HG02588 (cell line): ENCODE measurements at regions not wholly inside any gene's neighbourhood (a gene's known extent, or its start where the extent isn't known, plus 50 kb on each side); places are given as distances from the start of the nearest gene placed in this dataset.
"Not testable (repeated sequence)": the region's sequence is repeated elsewhere in the genome, so short reads cannot be mapped to it uniquely, and the experiment has no call there.

Experiments used
- ATAC-seq: cut with Tn5 transposase; IDR thresholded peaks from one replicate; pipeline ENCODE4 v1.9.1; 2021; ENCODE audit warnings: mild to moderate bottlenecking, moderate library complexity; ENCODE audit not compliant: unreplicated experiment

DNA sequence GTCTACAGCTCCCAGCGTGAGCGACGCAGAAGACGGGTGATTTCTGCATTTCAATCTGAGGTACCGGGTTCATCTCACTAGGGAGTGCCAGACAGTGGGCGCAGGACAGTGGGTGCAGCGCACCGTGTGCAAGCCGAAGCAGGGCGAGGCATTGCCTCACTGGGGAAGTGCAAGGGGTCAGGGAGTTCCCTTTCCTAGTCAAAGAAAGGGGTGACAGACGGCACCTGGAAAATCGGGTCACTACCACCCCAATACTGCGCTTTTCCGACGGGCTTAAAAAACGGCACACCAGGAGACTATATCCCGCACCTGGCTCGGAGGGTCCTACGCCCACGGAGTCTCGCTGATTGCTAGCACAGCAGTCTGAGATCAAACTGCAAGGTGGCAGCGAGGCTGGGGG, 95.6 kb downstream of the GPX5 start:
- ATAC-seq, result not testable (repeated sequence)

- not testable (repeated sequence) for ATAC-seq
Observed at GRCh38 chr6:28623242-28623641, 97.6 kb downstream of the GPX5 start.

GRCh38 chr6:28626386-28626785, 100.7 kb downstream of the GPX5 start:
- ATAC-seq, result not testable (repeated sequence)

GRCh38 chr6:28632326-28632851, 106.7 kb downstream of the GPX5 start:
- no peak for ATAC-seq

- no peak for ATAC-seq
Observed at GRCh38 chr6:28633445-28634215, 107.9 kb downstream of the GPX5 start.

DNA sequence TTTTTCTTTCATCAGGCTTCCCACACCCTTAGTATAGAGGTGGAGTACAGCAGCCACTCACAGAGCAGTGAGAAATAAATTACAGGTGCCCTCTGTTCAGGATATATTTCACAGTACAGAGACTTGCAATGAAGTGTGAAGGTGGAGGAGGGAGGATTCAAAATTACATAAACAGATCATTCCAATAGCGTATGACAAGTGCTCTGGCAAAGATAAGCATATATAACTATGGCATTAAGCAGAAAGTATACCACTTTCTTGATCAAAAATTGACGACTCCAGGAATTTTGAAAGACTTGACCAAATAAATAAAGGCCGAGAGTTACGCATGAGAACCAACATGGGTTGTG, 108.7 kb downstream of the GPX5 start:
- no peak for ATAC-seq

DNA sequence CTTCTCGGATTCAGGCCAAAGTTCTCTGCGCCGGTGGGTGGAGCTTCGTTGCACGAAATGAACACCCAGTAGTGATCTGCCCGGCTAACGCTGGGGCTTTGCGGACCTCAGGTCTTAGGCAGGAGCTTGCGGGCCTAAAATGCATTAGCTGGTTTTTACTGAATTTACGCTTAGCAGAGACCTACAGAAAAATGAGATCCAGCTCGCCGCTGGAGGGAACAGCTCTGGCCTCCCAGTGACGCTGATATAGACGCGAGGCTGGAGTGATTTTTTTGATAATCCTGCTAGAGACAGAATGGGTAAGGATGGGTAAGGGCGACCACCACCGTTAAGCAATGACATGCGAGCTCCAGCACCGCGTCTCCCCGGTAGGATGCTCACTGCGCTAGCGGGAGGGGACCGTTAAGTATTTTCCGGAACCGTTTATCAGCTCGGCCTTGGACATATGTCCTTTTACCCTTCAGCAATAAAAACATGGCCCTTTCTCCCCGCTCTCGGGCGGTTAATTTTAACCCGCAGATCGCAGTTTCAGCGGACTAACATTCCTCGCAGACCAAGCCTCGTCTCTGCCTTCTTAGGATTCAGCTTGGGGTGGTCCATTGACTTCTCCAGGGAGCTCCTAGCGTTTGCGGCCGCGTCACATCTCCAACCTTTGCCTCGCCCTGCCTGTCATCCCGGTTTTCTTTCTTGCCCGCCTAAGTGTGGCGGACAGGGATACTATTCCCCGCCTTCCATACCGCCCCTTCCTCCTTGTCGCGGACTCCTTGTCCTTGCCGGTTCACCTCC, 109.3 kb downstream of the GPX5 start:
- no peak for ATAC-seq

GRCh38 chr6:28635547-28636158, 110.0 kb downstream of the GPX5 start:
- no peak for ATAC-seq

- no peak for ATAC-seq
Observed at GRCh38 chr6:28638787-28639430, 113.2 kb downstream of the GPX5 start.

- ATAC-seq, result not testable (repeated sequence)
Observed at GRCh38 chr6:28639445-28640290, 114.0 kb downstream of the GPX5 start.

- ATAC-seq, result no peak
Observed at GRCh38 chr6:28643017-28643740, 117.5 kb downstream of the GPX5 start.

GRCh38 chr6:28646650-28647049, 121.0 kb downstream of the GPX5 start:
- ATAC-seq, result no peak

- ATAC-seq, result no peak
Observed at GRCh38 chr6:28648035-28648877, 122.6 kb downstream of the GPX5 start.

DNA sequence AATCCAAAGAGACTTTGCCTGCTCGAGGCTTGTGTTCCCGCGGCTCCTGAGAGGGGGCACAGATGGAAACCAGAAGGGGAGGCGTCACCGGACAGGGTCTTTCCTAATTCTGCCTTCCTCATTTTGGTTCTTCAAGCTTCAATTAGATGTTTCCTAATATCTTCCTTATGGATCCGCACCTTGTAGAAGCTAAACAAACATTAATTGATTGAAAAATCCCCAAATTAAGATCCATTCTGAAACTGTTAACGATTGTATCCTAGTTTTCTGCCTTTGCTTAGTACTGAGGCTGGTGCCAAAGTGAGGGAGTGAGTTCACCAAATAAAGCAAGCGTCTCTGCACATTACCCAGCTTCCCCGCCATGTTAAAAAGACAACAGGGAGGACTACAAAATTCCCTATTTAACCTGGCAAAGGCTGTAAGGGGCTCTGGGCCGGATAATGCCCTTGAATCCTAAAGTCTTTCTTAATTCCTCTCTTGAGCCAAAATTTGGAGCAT, 123.2 kb downstream of the GPX5 start:
- no peak for ATAC-seq

- ATAC-seq, result no peak
Observed at GRCh38 chr6:28651161-28651560, 125.5 kb downstream of the GPX5 start.

GRCh38 chr6:28653876-28654275, 128.2 kb downstream of the GPX5 start:
- ATAC-seq, result no peak

DNA sequence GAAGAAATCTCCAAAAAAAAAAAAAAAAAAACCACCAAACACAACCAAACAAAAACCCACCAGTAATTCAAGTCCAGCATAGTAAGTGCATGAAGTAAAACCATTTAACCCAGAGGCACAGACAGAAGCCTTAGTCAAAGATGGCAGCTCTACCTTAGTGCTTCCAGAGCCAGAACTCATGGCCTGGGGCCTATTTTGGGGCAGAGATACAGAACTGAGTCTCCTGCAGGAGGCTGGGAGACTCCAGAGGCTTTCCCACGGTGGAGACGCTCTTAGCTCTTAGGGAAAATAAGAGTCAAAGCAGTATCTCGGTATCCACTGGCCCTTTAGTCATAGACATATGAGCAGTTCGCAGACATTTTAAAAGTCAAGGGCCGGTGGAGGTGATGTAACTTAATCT, 129.5 kb downstream of the GPX5 start:
- ATAC-seq, result no peak

- ATAC-seq, result no peak
Observed at GRCh38 chr6:28656715-28657114, 131.0 kb downstream of the GPX5 start.

DNA sequence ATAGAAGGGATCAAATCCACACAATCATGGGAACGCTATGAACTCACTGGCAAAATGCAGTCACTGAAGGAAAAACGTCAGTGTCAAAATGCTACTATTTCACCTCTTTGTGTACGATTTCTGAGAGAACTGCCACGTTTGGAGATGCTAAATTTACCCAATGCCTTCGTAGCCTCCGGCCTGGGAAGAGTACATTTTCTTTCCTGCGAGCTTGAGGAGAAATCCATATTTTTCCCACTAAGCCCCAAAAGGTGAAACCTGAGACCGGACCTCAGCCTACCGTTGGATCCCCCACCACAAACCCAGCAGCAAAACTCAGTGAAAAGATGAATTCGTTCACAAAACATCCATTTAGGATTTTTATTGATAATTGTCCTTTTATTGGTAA, 131.7 kb downstream of the GPX5 start:
- no peak for ATAC-seq
